T-helper 1 cell (primary cell): ENCODE measurements at regions not wholly inside any gene's neighbourhood (a gene's known extent, or its start where the extent isn't known, plus 50 kb on each side); places are given as distances from the start of the nearest gene placed in this dataset.
"Not testable (repeated sequence)": the region's sequence is repeated elsewhere in the genome, so short reads cannot be mapped to it uniquely, and the experiment has no call there.

Experiments used
- DNase-seq, 5 donors: peaks; one replicate each; pipeline ENCODE4 v3.0.0-alpha.2; 2012 to 2020

DNA sequence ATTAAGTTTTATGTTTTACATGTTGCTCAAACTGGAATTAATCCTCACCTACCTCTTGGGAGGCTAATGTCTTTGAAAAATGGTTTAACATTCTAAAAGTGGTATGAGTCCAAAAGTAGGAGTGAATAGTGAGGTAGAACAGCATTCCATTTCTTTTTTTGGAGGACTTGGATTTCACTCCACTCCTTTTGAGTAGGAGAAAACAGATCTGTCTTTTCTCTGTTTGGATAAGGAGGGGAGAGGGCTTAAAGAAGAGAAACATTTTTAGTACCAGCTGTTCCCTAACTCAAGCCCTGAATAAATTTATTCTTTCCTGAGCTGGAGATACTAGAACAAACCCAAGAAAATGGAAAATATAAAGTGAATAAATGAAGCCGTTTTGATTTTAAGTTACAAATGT, 687.9 kb downstream of the MECOM start:
- no peak for DNase-seq

DNA sequence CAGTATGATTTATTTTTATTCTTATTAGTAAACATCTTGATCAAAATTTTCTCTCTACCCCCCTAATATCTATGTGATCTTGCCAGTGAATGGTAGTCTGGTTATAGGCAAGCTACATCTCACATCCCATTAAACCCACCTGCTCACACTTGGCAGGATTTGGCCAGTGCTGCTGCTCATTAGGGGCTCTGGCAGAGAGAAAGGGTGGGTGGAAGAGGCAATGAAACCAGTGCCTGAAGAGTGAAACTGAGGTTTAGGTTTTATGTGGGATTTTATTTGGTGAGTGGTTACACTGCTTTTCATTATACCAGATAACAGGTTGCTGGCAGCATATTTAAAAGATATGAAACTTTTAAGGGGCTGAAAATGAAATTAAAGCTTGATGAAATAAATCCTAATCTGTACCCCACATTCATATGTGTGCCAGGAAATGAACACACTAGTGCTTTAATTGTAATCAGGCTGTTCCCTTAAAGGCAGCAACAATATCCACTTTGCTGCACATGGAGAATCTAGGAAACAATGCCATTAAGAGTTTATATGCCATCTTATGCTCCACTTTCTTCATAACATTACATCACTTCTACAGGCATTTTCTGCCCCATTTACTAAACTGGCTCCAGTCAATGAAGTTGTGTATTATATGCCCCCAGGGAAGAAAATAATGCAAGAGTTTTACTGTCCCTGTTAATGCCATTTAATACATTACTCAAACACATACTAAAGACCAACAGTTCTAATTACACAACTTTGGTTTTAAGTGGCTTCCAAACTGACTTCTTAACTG, 688.7 kb downstream of the MECOM start:
- DNase-seq, result no peak

DNA sequence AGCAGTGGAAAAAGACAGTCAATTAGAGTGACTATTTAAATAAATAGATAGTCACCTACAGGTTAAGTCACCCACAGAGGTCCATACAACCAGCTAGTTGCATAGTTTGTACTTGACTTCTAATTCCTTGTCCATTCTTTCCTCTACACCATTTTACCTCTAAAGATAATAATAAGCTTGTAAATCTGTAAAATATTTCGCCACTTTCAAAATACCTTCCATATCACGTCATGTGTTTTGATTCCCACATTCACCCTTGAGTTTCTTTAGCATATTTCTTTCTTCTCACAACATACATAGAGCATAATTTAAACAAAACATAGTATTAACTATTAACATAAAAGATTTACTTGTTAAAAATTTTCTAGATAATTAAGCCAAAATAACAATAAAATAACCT, 689.6 kb downstream of the MECOM start:
- DNase-seq, result no peak

DNA sequence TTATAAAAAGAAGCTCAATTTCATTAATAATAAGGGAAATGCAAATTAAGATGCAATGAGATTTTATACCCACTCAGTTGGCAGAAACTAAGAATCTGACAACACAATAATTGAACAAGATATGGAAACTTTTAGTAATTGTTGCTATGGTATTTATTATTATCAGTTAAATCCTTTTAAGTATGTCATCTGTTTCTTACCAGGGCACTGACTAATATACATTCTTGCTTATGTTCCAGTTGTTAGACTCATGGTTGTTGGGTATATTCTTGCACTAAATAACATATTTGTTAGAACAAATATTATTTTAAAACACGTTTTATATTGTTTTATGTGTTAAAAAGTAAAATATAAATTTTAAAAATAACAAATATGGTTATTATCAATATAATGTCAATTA, 690.3 kb downstream of the MECOM start:
- no peak for DNase-seq

DNA sequence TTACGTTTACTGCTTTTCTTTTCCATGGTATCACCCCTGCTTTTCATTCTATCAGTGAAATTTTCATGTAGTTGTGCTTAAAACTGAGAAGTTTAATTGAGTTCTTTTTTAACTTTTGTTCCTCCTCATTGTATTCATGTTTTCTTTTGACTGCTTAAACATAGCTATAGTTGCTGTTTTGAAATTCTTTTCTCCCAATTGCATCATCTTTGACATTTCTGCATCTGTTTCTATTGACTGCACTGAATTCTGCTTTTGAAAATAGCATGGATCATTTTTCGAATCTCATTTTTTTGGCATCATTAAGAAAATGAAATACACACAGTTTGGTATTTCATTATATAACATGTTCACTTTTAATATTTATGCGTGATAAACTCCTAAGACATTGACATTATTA, 694.9 kb downstream of the MECOM start:
- DNase-seq, result no peak

DNA sequence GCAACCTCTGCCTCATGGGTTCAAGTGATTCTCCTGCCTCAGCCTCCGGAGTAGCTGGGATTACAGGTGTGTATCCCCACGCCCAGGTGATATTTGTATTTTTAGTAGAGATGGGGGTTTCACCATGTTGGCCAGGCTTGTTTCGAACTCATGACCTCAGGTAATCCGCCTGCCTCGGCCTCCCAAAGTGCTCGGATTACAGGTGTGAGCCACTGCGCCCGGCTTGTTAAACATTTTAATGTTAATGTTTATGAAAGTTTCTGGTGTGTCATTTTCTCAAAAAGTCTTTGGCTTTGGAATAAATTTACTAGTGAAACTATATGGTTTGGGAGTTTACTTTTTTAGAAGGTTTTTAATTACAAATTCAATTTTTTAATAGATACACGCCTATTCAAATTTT, 698.8 kb downstream of the MECOM start:
- no peak for DNase-seq

DNA sequence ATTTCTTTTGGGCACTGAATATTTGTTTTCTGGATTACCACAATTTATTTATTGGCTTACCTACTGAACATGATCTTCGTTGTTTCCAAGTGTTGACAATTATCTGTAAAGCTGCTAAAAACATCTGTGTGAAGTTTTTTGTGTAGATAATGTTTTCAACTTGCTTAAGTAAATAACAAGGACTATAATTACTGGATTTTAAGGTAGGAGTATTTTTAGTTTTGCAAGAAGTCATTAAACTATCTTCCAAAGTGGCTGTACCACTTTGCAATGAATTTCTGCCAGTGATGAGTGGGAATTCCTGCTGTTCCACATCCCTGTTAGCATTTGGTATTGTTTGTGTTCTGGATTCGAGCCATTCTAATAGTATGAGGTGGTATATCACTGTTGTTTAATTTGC, 702.2 kb downstream of the MECOM start:
- DNase-seq, result no peak

DNA sequence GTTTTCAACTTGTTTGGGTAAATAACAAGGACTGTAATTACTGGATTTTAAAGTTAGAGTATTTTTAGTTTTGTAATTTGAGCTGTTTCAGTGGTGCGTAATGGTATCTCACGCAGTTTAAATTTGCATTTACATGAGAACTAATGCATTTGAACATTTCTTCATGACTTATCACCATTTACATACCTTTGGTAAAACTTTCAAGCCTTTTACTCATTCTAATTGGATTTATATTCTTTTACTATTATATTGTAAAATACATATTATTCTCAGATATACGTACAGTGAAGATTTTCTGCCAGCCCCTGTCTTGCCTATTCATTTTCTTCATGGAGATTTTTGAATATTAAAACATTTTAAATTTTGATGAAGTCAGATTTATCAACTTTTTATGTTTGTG, 703.8 kb downstream of the MECOM start:
- no peak for DNase-seq

DNA sequence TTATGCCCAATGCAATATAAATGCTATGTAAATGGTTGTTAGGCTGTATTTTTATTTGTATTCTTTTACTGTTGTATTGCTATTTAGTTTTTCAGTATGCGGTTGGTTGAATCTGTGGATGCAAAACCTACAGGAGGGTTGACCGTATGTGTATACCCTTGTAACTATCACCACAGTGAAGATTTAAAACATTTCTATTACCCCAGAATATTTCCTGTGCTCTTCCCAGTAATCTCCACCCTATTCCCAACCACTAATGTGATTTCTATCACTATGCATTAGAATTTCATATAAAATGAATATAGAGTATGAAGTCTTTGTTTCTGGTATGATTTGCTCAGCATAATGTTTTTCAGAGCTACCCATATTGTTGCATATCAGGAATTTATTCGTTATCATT, 705.0 kb downstream of the MECOM start:
- no peak for DNase-seq

DNA sequence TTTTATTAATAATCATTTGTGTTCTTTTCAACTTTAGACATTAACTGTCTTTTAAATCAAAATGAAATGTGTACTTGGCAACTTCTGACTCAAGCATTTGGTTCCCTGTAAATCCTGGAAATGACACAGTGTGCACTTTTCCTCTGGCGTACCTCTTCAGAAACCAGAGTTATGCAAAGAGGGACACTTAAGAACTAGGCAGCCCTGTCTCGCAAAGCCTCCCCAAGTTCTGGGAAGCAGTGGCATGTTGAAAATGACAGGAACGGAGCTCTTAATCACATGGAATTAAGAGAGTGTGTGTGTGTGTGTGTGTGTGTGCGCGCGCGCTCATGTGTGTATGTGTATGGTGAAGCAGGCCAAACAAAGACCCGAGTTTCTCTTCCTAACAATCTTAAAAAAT, 707.4 kb downstream of the MECOM start:
- no peak for DNase-seq

DNA sequence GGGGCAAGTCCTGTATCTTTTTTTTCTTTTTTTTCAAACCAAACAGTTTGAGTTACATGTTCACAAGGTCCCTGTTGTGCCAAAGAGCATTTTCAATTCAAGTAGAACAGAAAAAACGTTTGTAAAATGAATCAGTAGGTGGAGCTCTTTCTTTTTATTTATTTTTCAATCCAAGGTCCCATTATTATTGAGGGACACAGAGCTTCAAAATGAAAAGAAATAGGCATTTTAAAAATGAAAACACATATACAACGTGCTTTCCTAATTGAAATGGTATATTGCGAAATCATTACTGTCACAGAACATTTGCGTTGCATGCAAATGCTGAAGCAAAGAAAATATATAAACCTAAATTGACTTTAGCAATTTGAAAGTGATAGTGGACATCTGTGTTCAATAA, 711.0 kb downstream of the MECOM start:
- no peak for DNase-seq

DNA sequence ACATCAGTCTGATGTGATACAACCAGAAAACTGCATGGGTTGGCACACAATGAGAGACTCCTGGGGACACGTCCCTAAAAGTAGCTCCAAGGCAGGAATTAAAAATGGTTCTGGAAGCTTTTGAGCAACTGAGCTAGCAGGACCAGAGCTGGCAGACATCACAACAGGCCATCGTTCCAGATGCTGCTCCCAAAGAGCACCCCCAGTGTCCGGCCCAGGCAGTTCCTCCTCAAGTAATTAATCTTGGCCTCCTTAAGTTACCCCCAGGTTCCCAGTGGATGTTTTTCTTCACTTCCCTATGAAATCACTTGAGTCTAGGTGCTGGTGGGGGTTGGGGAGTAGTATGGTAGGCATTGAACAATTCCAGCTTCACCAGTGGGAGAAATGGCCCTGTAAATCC, 711.6 kb downstream of the MECOM start:
- no peak for DNase-seq

DNA sequence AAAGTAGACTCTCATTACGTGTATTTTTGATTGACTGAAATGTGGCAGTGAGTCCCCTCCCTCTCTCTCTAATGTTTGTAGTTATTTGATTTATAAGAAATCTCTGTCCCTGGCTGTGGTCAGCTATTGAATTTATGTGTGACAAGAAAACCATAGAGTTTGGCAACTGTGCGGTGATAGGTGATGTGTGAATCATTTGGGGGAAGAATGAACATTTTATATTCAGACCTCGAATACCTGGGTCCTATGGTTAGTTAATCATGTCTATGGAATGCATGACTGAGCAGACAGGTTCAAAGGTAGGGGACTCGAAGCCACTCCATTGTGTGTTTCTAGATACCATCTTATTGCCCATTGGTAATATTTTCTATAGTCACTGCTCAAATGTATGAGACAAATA, 712.1 kb downstream of the MECOM start:
- no peak for DNase-seq

DNA sequence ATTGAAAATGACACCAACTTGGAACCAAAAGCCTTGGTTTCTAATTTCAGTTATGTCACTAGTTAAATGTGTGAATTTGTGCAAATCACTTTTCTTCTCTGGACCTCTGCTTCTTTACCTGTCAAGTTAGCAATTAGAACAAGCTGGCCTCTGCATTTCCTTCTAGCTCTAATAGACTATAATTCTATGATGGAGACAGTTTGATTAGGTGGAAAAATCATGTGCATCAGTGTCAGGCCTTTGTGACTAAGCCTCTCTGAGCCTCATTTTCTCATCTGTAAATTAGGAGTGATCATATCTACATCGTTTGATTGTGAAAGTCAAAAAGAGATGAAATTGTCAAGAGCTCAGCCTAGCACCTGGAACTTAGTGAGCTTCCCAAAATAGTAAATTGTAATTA, 712.9 kb downstream of the MECOM start:
- no peak for DNase-seq

DNA sequence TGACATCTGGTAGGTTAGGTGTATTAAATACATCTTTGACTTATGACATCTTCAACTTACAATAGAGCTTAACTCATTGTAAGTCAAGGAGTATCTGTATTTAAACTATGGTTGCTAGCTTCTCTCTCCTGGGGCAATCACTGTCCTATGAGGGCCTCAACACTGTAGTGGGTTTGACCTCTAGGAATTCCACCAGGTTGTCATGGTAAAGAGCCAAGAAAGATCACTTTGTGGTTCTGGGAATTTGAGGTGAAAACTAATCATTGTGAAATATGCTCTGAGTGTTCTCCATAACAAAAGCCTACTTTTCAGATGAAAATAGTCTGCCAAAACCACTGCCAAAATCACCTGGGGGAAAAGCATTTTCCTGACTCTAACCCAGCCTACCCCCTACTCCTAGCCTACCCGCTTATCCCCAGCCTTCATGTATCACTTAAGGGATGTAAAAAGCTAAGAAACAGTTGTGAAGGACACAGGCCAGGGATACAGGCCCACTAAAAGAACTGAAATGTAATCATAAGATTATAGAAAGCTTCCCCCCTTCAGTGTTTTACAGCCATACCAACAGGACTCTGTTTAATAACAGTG, 723.8 kb downstream of the MECOM start:
- no peak for DNase-seq

DNA sequence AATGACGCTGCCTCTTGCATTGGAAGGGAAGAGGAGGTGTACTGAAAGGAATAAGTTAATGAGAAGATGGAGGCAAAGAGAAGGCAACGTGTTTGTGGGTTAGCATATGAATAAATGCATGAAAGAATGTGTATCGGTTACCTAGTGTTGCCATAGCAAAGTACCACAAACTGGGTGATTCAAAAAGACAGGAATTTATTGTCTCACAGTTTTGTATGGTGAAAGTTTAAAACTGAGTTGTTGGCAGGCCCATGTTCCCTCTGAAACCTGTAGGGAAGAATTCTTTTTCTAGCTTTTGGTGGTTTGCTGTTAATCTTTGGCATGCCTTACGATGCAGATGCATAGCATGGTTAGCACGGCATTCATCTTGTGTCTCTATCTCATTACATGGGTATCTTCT, 729.9 kb downstream of the MECOM start:
- no peak for DNase-seq

DNA sequence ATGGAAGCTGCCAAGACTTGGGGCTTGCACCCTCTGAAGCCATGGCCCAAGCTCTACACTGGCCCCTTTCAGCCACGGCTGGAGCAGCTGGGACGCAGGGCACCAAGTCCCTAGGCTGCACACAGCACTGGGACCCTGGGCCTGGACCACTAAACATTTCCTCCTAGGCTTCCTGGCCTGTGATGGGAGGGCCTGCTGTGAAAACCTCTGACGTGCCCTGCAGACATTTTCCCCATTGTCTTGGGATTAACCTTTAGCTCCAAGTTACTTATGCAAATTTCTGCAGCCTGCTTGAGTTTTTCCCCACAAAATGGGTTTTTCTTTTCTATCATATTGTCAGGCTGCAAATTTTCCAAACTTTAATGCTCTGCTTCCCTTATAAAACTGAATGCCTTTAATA, 733.5 kb downstream of the MECOM start:
- DNase-seq, result not testable (repeated sequence)

DNA sequence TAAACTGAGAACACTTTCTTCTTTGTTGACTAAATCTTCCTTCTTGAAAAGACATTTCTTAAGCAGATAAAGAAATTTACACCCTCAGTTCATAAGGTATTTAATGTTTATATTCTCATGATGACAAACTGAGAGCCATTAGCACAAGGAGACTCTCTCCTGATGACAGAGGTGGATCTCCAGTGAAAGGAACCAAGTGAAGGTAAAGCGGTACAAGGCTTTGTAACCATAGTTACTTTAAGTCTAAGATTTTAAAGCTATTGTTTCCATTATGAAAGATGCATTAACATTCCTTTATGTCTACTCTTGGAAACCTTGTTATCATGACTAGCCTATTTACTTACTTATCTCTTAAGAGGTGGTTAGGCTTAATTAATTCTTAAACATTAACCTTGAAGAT, 737.1 kb downstream of the MECOM start:
- DNase-seq, result no peak

DNA sequence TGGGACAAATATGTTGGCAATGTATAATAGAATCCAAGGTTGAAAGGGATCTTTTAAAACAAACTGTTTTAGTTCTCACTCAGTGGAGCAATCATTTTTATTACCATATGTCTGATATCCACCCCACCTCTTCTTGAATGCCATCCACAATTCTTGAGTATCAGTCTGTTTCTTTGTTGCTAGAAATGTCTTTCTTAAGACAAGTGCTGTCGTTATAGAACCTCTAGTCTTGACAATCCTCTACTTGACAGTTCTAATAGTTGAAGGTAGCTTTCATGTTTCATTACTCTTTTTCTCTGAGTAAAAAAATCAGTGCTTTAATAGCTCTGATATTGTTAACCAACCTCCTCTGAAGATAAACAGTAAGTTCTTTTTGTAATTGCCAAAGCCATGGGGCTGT, 737.9 kb downstream of the MECOM start:
- no peak for DNase-seq

DNA sequence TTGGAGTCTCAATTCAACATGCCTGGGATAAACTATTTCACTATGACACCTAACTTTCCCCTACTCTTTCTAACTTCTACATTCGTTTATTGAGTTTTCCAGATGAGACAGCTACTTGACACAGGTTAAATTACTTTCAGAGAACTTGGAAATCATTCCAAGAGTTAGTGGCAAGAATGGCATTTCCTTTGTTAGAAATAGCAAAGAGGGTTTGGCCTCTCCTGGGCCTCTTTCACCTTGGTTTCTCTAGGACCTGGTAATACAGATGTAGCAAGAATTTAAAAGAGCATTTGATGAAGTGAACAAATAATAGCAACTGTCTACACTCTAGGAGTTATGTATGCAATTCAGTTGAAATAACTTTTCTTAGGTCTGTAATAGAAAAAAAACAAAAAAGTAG, 748.9 kb downstream of the MECOM start:
- DNase-seq, result no peak

DNA sequence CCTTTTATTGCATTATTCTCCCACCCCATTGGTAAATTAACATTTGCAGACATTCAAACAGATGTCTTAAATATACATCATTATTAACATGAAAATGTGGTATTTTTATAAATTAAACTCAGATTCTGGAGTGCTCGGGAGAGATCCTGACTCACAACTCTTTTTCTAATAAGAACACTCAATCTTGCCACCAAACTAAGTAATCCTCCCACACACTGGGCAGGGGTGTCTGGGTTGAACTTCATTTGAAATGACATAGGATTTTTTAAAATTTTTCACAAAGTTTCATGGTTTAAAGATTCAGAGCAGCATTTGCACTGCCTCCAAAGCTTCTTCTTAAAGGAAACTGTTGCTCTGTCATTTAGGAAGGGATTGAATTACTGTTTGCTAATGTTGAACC, 754.3 kb downstream of the MECOM start:
- no peak for DNase-seq

DNA sequence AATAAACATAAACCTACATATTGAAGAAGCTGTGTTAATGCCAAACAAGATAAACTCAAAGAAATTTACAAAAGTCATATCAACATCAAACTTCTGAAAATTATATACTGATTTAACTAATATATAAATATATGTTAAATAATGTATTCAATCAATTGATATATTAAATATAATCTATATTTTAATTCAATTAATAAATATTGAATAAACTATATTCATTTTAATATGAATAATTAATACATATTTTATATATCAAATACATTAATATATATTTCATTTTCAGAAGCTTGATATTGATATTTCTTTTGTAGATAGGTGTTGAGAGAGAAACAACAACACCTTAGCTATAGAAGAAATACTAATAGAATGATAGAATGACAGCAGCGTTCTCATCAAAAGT, 768.1 kb downstream of the MECOM start:
- no peak for DNase-seq

DNA sequence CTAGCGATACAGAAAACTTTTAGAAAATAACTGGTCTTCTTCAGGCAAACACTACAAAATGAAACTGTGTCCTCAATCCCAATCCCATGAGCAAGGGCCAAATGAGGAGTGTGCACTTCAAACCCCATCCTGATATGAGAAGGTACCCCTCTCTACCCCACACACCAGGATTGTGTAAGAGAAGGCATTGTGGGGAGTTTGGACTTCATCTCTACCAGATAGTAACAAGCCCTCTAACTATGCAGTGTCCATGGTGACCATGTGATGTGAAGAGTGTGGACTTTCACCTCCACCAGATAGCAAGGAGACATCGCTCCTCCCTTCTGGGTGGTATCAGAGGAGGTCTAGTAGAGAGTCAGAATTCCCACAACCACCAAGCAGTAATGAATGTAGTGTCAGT, 769.3 kb downstream of the MECOM start:
- DNase-seq, result no peak

DNA sequence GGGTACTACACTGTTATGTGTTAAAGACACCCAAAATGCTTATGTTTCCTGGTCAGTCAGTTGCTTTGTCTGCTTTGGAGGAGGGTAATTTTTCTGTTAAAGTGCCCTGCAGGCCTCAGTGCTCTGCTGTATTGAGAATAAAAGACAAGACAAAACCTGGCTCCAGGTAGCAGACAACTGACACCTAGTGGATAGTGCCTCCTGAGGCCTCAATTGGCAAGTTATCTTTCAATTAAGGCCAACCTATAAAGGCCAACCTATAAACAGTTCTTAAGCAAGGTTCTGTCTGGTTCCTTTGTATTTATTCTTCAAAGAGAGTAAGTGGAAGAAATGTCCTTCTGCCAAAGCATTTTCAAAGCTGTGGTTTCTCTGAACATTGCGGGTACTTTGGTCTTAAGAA, 773.8 kb downstream of the MECOM start:
- no peak for DNase-seq

DNA sequence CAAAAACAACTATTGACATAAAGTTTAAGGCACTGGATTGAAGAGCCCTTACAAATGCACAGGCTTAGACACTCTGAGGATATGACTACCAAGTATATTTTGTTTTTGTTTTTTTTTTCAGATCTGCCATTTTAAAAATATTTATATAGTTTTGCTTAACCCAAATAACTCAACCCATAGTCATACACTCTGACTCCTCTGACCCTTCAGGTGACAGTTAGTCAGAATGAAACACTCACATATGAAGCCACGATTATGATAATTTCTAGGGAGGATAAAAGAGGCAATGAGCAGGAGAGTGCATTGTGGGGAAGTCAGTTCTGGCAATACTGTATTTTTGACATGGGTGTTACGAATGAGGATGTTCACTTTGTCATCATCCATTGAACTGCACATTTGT, 774.7 kb downstream of the MECOM start:
- no peak for DNase-seq
